M059J (cell line): ENCODE measurements at regions not wholly inside any gene's neighbourhood (a gene's known extent, or its start where the extent isn't known, plus 50 kb on each side); places are given as distances from the start of the nearest gene placed in this dataset.

Experiments used
- DNase-seq: peaks from one replicate; pipeline ENCODE4 v3.0.0-alpha.2; 2012; ENCODE audit warnings: low read depth

DNA sequence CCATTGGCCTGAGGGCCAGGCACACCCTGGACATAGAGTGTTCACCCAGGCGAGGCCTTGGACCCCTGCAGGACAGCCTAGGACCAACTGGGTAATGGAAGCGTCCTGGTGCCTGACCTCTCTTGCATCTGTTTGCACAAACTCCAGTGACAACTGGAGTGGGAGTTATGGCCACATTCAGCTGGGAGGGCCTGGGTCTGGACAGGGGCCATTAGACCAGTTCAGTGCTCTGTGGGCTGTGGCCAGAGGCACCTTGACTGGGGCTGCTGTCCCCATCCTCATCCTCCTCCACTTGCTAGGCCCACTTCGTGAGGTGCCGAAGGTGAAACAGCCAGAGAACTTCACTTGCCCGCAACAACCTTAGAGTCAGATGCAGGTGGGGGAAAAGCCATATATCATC, 372.7 kb upstream of the IRX1 start:
- no peak for DNase-seq

DNA sequence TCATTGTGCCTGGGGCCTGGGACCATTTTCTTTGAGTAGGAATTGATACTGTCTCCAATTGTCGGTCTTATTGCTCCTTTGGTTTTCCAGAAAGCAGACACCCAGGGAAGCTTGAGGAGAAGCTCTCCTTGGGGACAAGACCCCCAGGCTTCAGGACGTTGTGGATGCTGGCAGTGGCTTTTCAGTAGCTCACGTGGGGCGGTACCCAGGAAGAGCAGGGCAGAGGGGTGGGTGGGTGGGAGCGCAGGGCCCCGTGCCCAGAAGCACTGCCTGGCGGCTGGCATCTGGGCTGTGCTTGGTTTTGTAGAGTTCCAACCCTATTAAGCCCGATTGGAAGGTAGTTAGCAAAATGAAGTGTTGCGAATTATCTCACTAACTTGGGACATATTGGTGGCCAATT, 374.2 kb upstream of the IRX1 start:
- DNase-seq, result no peak

DNA sequence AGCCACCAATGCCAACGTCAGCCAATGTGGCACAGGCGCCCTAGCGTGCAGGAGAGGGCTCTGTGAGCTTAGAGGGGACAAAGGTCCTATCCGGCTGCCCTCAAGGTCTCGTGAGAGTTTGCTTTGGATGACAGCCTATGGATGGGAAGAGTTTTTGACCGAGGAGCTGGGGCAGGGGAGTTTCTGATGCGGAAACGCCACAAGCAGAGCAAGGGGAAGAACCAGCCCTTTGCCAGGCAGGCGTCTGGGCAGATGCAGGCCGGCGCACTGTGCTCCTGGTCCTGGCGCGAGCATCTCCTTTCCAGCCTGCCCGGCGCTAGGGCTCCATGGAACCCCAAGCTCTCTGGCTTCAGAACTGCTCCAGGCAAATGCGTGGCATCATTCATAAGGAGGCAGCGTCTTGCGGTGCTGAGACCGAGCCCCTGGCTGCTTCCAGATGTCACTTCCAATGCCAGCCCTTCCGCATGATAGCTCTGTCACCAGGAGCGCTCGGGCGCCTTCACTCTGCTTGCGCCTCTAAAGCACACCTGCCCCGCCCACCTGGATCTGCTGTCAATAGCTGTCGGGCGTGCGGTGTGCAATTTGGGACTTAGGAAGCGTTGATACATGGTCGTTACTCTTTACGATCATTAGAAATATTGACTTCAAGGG, 374.9 kb upstream of the IRX1 start:
- DNase-seq, result no peak

DNA sequence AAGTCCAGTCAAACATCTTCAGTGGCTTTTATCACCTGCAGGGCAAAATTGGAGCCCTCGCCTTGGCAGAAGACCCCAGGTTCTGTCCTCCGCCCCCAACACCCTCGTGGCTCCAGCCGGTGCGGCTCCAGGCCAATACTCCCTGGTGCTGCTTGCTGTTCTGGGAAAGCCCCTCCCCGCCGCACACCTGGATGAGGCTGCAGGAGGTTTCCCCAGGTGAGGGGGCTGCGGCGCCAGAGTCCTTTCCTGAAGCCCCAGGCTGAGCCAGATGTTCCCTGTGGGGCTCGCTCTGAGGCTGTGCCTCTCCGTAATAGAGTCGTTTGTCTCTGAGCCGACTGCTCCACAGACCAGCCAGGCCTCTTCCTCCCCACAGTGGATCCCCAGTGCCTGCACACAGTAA, 375.4 kb upstream of the IRX1 start:
- DNase-seq, result no peak

DNA sequence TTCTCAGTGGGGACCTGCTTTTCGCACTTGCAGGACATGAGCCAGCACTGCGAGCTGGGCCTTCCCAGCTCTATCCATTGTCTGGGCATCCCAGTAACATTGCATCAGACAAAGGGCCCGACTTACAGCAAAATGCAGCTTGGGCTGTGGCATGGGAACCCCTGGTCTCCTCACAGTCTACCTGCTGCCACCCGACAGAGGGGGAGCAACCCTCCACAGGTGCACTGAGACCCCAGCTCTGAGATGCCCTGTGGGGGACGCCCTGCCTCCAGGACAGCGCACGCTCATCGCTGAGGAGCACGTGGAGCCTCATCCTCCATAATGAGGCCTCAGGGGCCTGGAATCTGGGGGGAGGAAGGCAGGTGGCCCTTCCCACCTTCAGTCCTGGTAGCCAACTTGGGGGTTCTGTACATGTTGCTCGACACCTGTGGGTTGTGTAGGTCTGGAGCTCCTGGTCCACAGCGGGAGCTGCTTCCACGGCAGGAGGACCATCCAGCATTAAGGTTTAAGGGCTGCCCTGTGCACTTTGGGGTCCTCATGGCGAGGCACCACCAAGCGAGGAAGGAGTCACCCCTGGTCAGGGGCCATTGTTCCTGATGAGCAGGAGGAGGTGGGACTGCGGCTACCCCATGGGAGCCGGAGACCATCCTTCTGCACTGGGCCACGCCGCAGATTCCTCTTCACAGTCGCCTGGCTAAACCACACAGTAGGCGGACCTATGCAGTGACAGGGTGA, 376.5 kb upstream of the IRX1 start:
- DNase-seq, result no peak

DNA sequence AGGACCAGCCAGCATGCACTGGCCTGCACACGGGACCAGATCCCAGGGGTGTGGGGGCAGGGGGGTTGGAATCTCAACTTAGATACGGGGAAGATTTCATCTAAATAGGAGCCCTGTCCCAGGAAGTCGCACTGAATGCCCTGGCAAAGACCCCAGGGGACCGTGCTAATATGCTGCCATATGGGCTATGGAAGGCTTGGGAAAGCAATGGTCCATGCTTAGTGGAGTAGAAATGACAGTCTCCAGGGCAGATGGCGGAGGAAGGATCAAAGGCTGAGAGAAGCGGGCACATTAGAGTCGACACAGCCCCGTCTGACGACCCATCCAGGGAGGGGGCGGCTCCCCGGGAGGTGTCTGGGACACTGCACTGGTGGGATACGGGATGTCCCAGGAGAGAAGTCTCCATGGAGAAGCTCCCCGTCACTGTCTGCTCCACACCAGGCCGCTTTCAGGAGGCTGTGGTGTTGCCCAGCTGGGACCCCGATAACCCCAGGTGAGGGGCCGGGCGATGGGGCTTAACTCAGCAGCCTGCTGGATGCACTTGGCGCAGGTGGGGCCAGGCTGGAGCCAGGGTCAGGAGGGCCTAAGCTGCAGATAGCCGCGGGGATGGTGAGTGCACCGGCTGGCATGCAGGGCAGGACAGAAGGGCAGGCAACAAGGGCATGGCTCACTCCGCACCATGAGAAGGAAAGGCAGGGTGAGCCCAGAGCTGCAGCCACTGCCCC, 377.7 kb upstream of the IRX1 start:
- no peak for DNase-seq

DNA sequence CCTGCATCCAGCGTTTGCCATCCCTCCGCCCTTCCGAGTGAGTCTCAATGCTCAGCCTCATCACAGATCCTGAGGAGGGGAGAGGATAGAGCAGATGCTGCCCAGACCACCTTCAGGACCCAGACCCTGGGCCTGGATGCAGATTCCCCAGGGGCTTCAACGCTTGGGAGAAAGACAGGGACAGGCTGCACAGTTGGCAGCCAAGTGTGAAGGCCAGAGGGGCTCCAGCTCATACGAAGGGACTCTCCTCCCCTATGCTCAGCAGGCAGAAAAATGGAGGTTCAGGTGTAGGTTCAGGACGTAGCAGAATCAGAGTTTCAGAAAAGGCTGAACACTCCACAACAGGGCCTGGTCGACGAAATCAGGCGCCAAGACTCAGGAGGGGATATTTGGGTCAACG, 378.5 kb upstream of the IRX1 start:
- DNase-seq, result no peak

DNA sequence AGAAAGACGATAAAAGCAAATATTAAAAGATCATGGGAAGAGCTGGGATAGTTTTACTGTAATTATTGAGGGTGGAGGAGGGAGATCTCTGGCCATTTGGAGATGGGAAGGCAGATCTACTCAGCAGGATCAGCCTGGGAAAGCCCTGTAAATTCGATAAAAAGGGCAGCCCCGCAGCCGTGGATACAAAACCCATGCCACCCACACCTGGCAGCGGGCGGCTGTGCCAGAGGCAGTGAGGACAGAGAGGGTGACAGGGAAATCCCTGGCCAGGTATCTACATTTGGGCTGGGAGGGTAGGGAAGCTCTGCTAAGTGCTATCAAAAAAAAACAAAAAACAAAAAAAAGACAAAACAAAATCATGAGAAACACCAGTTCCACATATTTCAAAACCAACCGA, 379.2 kb upstream of the IRX1 start:
- no peak for DNase-seq

DNA sequence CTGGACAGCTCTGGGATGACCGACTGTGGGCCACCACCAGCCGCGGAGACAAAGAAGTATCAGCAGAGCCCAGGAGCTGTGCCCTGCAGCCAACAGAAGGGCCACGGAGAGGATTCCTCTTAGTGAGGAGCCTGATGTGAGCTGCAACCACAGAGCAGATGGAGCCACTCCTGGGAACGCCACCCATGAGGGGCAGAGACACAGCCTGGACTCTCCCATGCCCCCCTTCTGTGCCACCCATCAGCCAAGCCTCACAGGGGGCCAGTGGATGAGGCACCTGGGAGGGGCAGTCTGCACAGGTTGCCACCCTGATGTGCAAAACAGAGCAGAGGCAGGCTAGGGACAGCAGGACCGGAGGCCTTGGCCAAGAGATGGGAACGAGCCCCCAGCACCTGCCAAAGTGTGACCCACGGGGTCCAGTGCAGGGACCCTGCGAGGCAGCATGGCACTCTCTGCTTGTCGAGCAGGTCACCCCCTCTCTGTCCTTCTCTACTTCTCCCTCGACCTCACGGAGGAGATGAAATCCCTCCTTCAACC, 380.7 kb upstream of the IRX1 start:
- DNase-seq, result no peak

DNA sequence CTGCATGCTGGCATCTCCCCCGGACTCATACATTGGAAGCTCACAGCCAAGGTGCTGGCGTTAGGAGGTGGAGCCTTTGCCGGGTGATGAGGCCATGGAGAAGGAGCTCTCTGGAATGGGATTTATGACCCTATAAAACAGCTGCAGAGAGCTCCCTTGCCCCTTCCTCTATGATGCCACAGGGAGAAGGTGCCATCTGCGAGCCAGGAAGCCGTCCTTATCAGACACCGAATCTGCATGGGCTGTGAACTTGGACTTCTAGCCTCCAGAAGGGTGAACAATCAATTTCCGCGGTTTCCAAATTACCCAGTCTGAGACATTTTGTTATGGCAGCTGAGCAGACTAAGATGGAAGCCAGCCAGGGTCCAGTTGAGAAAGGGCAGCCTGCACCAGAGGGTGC, 381.2 kb upstream of the IRX1 start:
- no peak for DNase-seq

DNA sequence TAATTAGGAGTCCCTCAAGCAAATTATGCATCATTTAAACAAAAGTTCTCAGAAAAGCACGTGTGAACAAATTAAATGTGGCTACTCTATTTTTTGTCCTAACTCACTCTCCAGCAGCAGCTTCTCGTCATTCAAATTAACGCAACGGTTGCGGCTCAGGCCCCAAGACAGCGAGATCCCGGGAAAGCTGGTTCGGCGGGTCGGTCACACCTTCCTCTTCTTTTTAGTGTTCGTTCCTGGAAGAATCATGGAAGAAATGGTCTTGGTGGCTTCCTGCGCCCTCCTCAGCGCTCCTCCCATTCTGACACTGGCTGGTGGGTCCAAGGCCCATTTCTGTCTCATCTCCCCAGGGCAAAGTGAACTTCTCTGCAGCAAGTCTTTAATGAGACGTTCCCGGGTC, 382.8 kb upstream of the IRX1 start:
- no peak for DNase-seq

DNA sequence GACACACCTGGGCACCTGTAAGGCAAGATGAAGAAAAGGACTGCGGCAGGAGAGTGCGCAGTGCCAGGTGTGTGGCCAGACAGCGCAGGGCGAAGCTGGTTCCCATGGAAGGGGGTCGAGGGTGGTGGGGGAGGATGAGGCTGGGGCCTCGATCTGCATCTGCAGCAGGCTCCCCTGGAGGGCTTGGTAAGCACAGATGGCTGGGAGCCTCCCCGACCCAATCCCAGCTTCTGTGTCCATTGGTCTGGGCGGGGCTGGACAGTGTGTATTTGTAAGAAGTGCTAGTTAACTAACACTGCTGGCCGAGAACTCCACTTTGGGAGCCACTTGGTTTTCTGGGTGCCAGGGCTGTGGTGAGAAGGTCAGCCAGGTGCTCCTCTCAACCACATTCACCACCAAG, 385.1 kb upstream of the IRX1 start:
- no peak for DNase-seq

DNA sequence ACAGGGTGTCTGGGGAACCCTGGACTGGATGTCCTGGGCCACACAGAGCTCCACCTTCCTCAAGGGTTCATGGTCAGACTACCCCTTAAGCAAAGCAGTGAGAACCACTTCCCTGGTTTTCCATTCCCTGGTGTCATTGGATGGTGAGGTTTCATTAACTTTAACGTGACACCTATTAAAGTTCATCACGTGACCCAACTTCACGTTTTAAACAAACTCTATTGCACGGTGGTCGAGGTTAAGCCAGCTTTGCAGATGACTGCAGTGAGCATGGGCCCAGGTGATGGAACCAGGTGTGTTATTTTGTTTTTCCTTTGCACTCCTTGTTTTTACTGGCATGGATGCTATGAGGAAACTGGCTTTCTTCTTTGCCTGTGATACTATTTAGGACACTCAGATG, 385.7 kb upstream of the IRX1 start:
- DNase-seq, result no peak

DNA sequence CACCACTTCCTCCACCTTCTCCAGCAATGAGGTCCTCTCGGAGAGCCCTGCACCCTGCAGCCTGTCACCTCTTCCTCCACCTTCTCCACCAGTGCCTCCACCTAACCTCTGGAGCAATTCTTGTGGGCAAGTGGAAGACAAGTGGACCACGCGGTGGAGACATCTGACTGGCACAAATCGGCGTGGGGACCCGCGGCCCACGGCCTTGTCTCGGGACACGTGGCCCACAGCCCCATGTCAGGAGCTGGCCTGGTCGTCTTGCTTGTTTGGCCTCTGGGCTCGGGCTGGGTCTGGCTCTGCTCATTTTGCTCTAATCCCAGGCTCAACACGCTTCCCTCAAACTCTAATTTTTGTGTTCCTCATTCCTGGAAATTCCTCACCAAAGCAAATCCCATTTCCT, 393.1 kb upstream of the IRX1 start:
- DNase-seq, result no peak

DNA sequence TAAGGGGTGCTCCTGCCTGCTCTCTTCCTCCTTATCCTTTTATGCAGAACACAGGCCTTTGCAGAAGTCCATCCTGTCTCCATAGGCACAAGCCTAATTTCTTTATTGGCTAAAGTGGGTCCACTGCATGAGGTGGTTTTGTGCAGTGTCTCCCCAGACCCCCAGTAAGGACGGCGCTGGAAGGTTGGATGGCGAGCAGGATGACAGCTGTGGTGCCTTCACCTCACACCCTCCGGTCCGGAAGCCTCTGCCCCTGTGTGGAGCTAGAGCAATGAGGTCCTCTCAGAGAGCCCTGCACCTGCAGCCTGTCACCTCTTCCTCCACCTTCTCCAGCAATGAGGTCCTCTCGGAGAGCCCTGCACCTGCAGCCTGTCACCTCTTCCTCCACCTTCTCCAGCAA, 393.7 kb upstream of the IRX1 start:
- no peak for DNase-seq

DNA sequence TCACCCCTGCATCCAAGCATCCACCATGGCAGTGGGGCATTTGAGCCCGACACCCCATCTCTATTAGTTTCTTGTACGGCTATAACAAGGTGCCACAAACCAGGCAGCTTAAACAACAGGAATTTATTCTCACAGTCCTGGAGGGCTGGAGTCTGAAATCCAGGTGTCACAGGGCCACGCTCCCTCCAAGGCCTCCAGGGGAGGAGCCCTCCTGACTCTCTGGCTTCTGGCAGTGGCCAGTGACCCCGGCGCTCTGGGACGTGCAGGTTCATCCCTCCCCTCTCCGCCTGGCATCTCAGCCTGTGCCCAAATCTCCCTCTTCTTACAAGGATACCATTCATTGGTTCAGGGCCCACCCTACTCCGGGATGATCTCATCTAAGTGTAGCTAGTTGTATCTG, 394.5 kb upstream of the IRX1 start:
- no peak for DNase-seq

DNA sequence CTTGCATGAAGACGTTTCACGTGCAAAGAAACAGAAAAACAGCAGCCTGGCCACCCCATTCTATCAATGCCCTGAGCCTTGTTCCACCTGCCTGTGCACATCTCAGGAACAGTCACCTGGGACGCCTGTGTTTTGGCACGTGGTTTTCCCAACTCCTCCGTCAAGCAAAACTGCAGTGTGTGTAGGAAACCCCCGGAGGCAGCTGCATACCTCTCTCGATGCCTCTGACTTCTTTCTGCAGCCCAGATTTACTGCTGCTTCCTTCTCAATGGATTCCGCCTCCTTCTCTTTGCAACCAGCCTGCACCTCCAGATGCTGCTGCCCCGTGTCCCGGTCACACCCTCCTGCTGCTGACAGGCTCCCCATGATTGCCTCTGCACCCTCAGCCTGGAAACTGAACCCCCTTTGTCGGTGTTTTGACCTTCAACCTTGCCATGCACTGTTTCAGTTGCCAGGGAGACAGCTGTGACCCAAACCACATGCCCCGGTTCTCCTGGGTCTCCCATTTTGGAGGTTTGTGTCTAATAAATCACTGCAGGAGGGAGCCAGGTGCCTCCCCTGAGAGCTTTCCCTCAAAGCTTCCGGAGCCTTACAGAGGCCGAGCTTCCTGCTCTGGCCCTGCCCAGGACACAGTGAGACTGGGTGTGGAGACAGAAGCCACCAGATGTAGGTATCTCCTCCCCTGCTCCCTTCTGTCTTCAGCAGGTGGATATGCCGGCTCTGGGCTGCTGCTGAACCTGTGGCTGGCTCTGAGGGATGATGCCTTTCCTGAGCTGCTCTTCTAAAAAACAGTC, 395.5 kb upstream of the IRX1 start:
- DNase-seq, result no peak

DNA sequence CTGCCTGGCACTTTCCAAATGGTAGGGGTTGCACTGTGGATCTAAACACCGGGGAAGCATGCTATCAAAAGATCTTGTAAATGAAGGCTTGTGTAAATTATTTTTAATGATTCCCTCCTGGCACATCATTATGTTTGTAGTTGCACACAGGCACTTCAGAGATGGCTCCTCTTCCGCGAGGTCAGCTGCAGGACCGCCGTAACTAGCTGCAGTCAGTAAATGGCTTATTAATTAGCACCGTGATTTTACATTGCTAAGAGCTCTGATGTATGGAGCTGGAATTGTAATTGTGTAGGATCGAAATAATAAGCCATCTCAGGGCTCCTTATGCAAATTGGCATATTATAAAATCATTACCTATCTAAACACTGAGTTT, 397.6 kb upstream of the IRX1 start:
- no peak for DNase-seq

DNA sequence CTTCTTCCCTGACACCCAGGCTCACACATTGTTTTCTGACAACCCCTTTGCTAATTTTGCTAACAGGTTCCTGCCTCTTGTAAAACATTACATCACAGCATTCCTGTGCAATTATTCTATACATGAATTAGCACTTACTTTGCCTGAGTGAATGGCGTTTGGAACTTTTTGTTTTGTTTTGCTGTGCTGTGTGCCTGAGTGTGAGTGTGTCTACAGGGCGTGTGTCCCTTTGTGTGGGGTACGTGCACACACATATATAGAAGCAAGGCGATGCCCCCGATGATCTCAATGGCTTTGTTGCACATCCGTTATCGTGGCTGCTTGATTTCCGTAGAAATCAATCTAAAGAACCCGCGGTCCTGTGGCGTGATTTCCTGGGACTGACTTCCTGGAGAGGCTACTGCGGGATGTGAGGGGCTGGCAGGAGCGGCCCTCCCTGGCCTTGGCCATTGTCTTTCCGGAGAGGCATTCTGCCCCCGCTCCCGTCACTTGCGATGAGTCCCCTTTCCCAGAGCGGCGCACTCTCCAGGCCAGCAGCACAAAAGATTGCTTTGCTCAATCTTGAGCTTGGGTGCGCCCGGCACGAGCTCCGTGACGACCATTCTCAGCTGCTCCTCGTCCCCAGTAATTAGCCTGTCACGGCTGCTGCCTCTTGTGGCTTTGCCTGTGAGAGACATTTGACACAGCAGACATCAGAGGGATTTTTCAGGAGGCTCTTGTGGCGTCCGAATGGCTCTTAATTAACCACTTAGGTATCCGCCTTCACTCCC, 398.1 kb upstream of the IRX1 start:
- no peak for DNase-seq

DNA sequence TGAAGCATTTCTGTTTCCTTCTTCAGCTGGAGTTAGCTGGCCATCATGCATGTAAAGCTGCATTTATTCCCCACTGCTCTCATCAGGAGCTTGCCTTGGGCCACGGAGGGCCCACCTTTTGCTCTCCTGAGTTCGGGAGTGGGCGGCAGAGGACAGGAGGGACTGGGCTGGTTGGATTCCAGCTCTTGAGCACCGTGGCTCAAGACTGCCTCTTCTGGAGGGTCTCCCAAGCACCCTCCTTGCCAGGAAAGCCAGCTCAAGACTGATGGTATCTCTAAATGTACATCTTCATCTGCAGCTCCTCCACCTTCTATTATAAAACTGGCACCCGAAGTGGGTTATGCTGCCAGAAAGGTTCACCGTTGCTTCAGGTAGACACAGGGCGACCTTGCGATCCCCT, 399.6 kb upstream of the IRX1 start:
- no peak for DNase-seq

DNA sequence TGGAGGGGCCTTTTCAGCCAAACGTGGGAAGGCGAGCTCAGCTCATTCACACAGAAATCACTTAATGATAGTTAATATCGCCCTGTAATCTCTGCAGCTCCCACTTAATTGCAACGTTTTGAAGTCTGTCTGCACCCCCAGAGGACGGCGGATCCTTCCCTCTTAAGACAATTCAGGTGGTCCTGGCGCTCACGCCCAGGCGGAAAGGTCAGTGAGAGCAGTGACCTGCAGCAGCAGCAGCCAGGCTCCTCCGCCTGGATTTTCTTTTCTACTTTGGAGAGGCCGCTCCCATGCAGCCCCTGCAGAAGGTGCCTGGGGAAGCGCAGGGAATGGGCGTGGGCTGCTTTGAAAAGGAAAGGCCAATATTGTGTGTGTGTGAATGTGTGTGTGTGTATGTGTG, 400.9 kb upstream of the IRX1 start:
- no peak for DNase-seq

DNA sequence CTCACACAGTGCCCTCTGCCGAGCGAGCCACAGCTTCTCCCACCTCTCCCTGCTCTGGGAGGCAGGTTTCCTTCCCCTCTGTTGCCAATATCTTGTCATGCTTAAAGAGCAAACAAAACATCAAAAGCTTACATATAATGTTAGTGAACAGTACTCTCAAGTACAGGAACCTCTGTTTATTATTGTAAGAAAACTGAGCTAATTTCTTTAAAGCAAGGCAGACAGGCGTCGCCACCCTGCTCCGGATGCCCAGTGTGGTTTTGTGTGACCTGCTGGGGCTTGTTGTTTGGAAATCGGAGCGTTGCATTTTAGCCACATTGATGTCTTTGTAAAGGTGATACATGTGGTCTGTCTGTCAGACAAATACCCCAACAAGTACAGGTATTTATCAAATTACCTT, 401.4 kb upstream of the IRX1 start:
- no peak for DNase-seq
